K562 (cell line): ENCODE measurements at regions not wholly inside any gene's neighbourhood (a gene's known extent, or its start where the extent isn't known, plus 50 kb on each side); places are given as distances from the start of the nearest gene placed in this dataset.

ENCODE experiments used
- CAMTA2 ChIP-seq: fragments of 250-450 bp; sonication (Bioruptor Pico); conservative IDR thresholded peaks from 2 replicates; pipeline ENCODE4 v1.5.1; 2022
- COPS2 ChIP-seq: fragments of 450-650 bp; conservative IDR thresholded peaks from 2 replicates; pipeline ENCODE4 v1.6.1; 2016; ENCODE audit warnings: mild to moderate bottlenecking, moderate library complexity
- GABPA ChIP-seq: fragments of 200-800 bp; sonication (Bioruptor generic); conservative IDR thresholded peaks from 2 replicates; pipeline ENCODE4 v1.6.1; 2016; ENCODE audit warnings: low read depth, missing genetic modification characterization, missing compliant biosample characterization
- HSF4 ChIP-seq: fragments of 250-450 bp; sonication (Bioruptor Pico); IDR thresholded peaks from 2 replicates; pipeline ENCODE4 v2.1.2; 2022; ENCODE audit warnings: mild to moderate bottlenecking, moderate library complexity, borderline replicate concordance
- KDM4B ChIP-seq, 2 experiments: fragments of 450-650 bp in 1 of 2; sonication (generic) in 1 of 2; IDR thresholded peaks; 2 replicates each; pipeline ENCODE4 v1.6.1; 2016 to 2017; ENCODE audit warnings: borderline replicate concordance in 2 of 2, antibody characterized with exemption in 1 of 2, low read depth in 1 of 2, mild to moderate bottlenecking in 1 of 2
- REST ChIP-seq, 2 experiments: fragments of 450-650 bp; formaldehyde crosslinking in 1 of 2; IDR thresholded peaks; 2 replicates each; pipeline versions ENCODE4 v1.4.0 to v1.6.1; 2014 to 2020; ENCODE audit warnings: mild to moderate bottlenecking in 2 of 2, borderline replicate concordance in 1 of 2, low read depth in 1 of 2
- TF ChIP-seq, protein P1 (sequence below), 2 experiments: fragments of 450-650 bp in 1 of 2; sonication (generic) in 1 of 2; formaldehyde crosslinking; conservative IDR thresholded peaks; 2 replicates each; pipeline versions ENCODE4 v1.4.0 to v1.8.1; 2020 to 2022; ENCODE audit warnings: mild to moderate bottlenecking in 1 of 2, missing genetic modification reagents in 1 of 2
- TF ChIP-seq, protein P2 (sequence below): sonication (generic); formaldehyde crosslinking; IDR thresholded peaks from 2 replicates; pipeline ENCODE4 v1.5.0; 2020; ENCODE audit warnings: missing genetic modification reagents

GRCh38 chr7:392822-393221 lies 102.9 kb downstream of the FOXL3 start (continued):
- TF ChIP-seq REST (IDR thresholded peaks at IDR 0.05; ENCODE audit: borderline replicate concordance), result no peak
- no peak for TF ChIP-seq REST (CRISPR knock-in tag; IDR thresholded peaks at IDR 0.05; ENCODE audit: low read depth)
- TF ChIP-seq, protein P1, sequence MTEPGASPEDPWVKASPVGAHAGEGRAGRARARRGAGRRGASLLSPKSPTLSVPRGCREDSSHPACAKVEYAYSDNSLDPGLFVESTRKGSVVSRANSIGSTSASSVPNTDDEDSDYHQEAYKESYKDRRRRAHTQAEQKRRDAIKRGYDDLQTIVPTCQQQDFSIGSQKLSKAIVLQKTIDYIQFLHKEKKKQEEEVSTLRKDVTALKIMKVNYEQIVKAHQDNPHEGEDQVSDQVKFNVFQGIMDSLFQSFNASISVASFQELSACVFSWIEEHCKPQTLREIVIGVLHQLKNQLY (CRISPR knock-in tag; conservative IDR thresholded peaks at IDR 0.05), result no peak
- TF ChIP-seq GABPA (tag), result no peak
- TF ChIP-seq, protein P2, sequence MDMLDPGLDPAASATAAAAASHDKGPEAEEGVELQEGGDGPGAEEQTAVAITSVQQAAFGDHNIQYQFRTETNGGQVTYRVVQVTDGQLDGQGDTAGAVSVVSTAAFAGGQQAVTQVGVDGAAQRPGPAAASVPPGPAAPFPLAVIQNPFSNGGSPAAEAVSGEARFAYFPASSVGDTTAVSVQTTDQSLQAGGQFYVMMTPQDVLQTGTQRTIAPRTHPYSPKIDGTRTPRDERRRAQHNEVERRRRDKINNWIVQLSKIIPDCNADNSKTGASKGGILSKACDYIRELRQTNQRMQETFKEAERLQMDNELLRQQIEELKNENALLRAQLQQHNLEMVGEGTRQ, result no peak
- TF ChIP-seq HSF4 (CRISPR knock-in tag), result no peak
- no peak for TF ChIP-seq CAMTA2 (CRISPR knock-in tag)
- TF ChIP-seq KDM4B (IDR thresholded peaks at IDR 0.05; ENCODE audit: borderline replicate concordance in 2 of 2, low read depth in 1 of 2), result no peak
- no peak for TF ChIP-seq COPS2
